GM21381 (cell line): ENCODE measurements at regions not wholly inside any gene's neighbourhood (a gene's known extent, or its start where the extent isn't known, plus 50 kb on each side); places are given as distances from the start of the nearest gene placed in this dataset.

Experiments
- ATAC-seq: cut with Tn5 transposase; IDR thresholded peaks from one replicate; pipeline ENCODE4 v1.9.1; 2021; ENCODE audit warnings: mild to moderate bottlenecking, moderate library complexity; ENCODE audit not compliant: unreplicated experiment

GRCh38 chr21:25054689-25055088 lies 552.6 kb downstream of the MRPL39 start:
- no peak for ATAC-seq

GRCh38 chr21:25039461-25040380 lies 567.6 kb downstream of the MRPL39 start:
- peak; percentile 91 for ATAC-seq

- ATAC-seq, result no peak
Measured at GRCh38 chr21:25036775-25037174, 570.5 kb downstream of the MRPL39 start.

- ATAC-seq, result no peak
Measured at GRCh38 chr21:25031750-25032149, 575.5 kb downstream of the MRPL39 start.

GRCh38 chr21:25029580-25029979 lies 577.7 kb downstream of the MRPL39 start:
- peak; percentile 85 for ATAC-seq

GRCh38 chr21:25025596-25025995 lies 581.7 kb downstream of the MRPL39 start:
- ATAC-seq, result no peak

- ATAC-seq, result no peak
Measured at GRCh38 chr21:25024639-25025038, 582.6 kb downstream of the MRPL39 start.

- ATAC-seq, result no peak
Measured at GRCh38 chr21:25005388-25005787, 601.9 kb downstream of the MRPL39 start.

- ATAC-seq, result no peak
Measured at GRCh38 chr21:25002676-25003075, 604.6 kb downstream of the MRPL39 start.

GRCh38 chr21:24995216-24995615 lies 612.1 kb downstream of the MRPL39 start:
- ATAC-seq, result no peak

- no peak for ATAC-seq
Measured at GRCh38 chr21:24994717-24995116, 612.6 kb downstream of the MRPL39 start.

- ATAC-seq, result no peak
Measured at GRCh38 chr21:24989516-24989915, 617.8 kb downstream of the MRPL39 start.

- ATAC-seq, result no peak
Measured at GRCh38 chr21:24988941-24989340, 618.3 kb downstream of the MRPL39 start.

GRCh38 chr21:24976238-24976637 lies 631.0 kb downstream of the MRPL39 start:
- peak; percentile 62 for ATAC-seq

GRCh38 chr21:24969068-24969467 lies 638.2 kb downstream of the MRPL39 start:
- ATAC-seq, result no peak

GRCh38 chr21:24955275-24955961 lies 651.9 kb downstream of the MRPL39 start:
- peak; percentile 96 for ATAC-seq

- ATAC-seq, result no peak
Measured at GRCh38 chr21:24948186-24948585, 659.1 kb downstream of the MRPL39 start.

GRCh38 chr21:24945910-24946309 lies 661.4 kb downstream of the MRPL39 start:
- ATAC-seq, result no peak

GRCh38 chr21:24941316-24942185 lies 665.7 kb downstream of the MRPL39 start:
- no peak for ATAC-seq

GRCh38 chr21:24939291-24939690 lies 668.0 kb downstream of the MRPL39 start:
- ATAC-seq, result no peak

GRCh38 chr21:24938573-24938972 lies 668.7 kb downstream of the MRPL39 start:
- no peak for ATAC-seq
